OCI-LY3 (cell line): ENCODE measurements at regions not wholly inside any gene's neighbourhood (a gene's known extent, or its start where the extent isn't known, plus 50 kb on each side); places are given as distances from the start of the nearest gene placed in this dataset.

Experiments used
- H2AFZ ChIP-seq: fragments of 200-600, 300-600 bp; shearing (Covaris generic); 2 replicates; pipeline ENCODE4 v1.6.0; 2014; ENCODE audit warnings: antibody characterized with exemption, low read depth, low read length
- H3K27ac ChIP-seq: fragments of 200-600, 300-600 bp; sonication (generic); 2 replicates; pipeline ENCODE4 v1.5.1; 2014; ENCODE audit warnings: mild to moderate bottlenecking, low read length, moderate library complexity, mixed read lengths
- H3K27me3 ChIP-seq: fragments of 200-600, 300-600 bp; sonication (generic); 2 replicates; pipeline ENCODE4 v1.6.1; 2014; ENCODE audit warnings: low read depth, low read length, mixed read lengths
- H3K36me3 ChIP-seq: fragments of 200-600, 300-600 bp; sonication (generic); replicated peaks from 2 replicates; pipeline ENCODE3; 2014; ENCODE audit warnings: low read depth, low read length, mixed read lengths
- H3K4me1 ChIP-seq: fragments of 300-600, 200-600 bp; sonication (generic); 2 replicates; pipeline ENCODE4 v1.6.1; 2014; ENCODE audit warnings: low read length, mixed read lengths
- H3K4me2 ChIP-seq: fragments of 200-600, 300-600 bp; sonication (generic); 2 replicates; pipeline ENCODE4 v1.6.1; 2014; ENCODE audit warnings: low read length, mixed read lengths
- H3K4me3 ChIP-seq: fragments of 300-600, 200-600 bp; sonication (generic); 2 replicates; pipeline ENCODE4 v1.5.1; 2014; ENCODE audit warnings: antibody characterized with exemption, mild to moderate bottlenecking, low read length, moderate library complexity
- H3K79me2 ChIP-seq: fragments of 300-600, 200-600 bp; shearing (Covaris generic); 2 replicates; pipeline ENCODE4 v1.6.1; 2014; ENCODE audit warnings: mild to moderate bottlenecking, low read length, mixed read lengths
- H3K9ac ChIP-seq: fragments of 300-600, 200-600 bp; shearing (Covaris generic); 2 replicates; pipeline ENCODE4 v1.6.0; 2014; ENCODE audit warnings: mild to moderate bottlenecking, low read length, moderate library complexity
- H3K9me3 ChIP-seq: fragments of 200-600, 300-600 bp; shearing (Covaris generic); 2 replicates; pipeline ENCODE4 v1.6.1; 2014; ENCODE audit warnings: low read length, mixed read lengths; ENCODE audit not compliant: insufficient read depth
- H4K20me1 ChIP-seq: fragments of 200-600, 300-600 bp; sonication (generic); 2 replicates; pipeline ENCODE4 v1.6.1; 2016; ENCODE audit warnings: low read length, mixed read lengths; ENCODE audit not compliant: insufficient read depth
- CTCF ChIP-seq: fragments of 200-600, 300-600 bp; sonication (generic); IDR thresholded peaks from 2 replicates; pipeline ENCODE4 v1.5.1; 2014; ENCODE audit warnings: antibody characterized with exemption, low read length, low read depth
- EZH2phosphoT487 ChIP-seq: fragments of 200-600 bp; shearing (Covaris generic); IDR thresholded peaks from 2 replicates; pipeline ENCODE4 v1.6.1; 2018; ENCODE audit warnings: antibody characterized with exemption, mixed run types, low read depth

- Histone ChIP-seq H3K4me1 (no peaks in the 10 kb centered on the region), H3K27me3 (no peaks in the 10 kb centered on the region), H3K4me2 (no peak overlapping the region), H2AFZ (no peak overlapping the region), H3K9ac (no peak overlapping the region), H3K9me3 (no peaks in the 10 kb centered on the region), H4K20me1 (no peaks in the 10 kb centered on the region), H3K27ac (no peak overlapping the region), H3K4me3 (no peak overlapping the region), H3K36me3 (no peaks in the 10 kb centered on the region), H3K79me2 (no peaks in the 10 kb centered on the region)
- TF ChIP-seq CTCF (no peak), EZH2phosphoT487 (no peak)
Observed at GRCh38 chr3:177692304-177692975, 495.2 kb upstream of the TBL1XR1 start.

- TF ChIP-seq CTCF (no peak), EZH2phosphoT487 (no peak)
- H3K36me3 ChIP-seq = no peaks in the 10 kb centered on the region
- no peak overlapping the region for H3K27ac ChIP-seq
- no peak overlapping the region for H3K9ac ChIP-seq
- H4K20me1 ChIP-seq = no peaks in the 10 kb centered on the region
- H2AFZ ChIP-seq = no peak overlapping the region
- no peaks in the 10 kb centered on the region for H3K9me3 ChIP-seq
- no peak overlapping the region for H3K4me3 ChIP-seq
- H3K4me1 ChIP-seq = no peaks in the 10 kb centered on the region
- H3K79me2 ChIP-seq = no peaks in the 10 kb centered on the region
- H3K4me2 ChIP-seq = no peak overlapping the region
- no peaks in the 10 kb centered on the region for H3K27me3 ChIP-seq
Observed at GRCh38 chr3:177693616-177694264, 496.5 kb upstream of the TBL1XR1 start.

DNA sequence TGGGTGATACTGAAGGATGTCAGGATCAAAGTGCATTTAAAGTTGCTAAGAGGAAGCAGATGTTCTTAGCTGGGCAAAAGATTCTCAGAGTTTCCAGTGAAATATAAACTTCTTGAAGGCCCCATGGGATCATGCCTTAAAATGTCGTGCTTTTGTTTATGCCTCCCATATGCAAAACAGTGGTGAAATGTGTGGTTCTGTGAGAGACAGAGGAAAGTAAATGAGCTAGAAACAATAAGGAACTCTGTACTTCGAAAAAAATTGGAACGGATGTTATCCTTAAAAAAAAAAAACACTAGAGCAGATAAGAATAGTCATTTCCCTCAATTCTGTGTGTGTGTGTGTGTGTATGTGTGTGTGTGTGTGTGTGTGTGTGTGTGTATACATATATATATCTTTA is 497.0 kb upstream of the TBL1XR1 start:
- Histone ChIP-seq H3K4me3 (no peak overlapping the region), H3K27me3 (no peaks in the 10 kb centered on the region), H3K9me3 (no peaks in the 10 kb centered on the region), H3K4me2 (no peak overlapping the region), H3K4me1 (no peaks in the 10 kb centered on the region), H3K36me3 (no peaks in the 10 kb centered on the region), H2AFZ (no peak overlapping the region), H3K79me2 (no peaks in the 10 kb centered on the region), H3K27ac (no peak overlapping the region), H4K20me1 (no peaks in the 10 kb centered on the region), H3K9ac (no peak overlapping the region)
- TF ChIP-seq EZH2phosphoT487 = no peak
- no peak for TF ChIP-seq CTCF

- Histone ChIP-seq H3K79me2 (no peaks in the 10 kb centered on the region), H3K4me2 (no peak overlapping the region), H3K27ac (no peak overlapping the region), H3K27me3 (no peaks in the 10 kb centered on the region), H3K36me3 (no peaks in the 10 kb centered on the region), H3K9me3 (no peaks in the 10 kb centered on the region), H3K4me3 (no peak overlapping the region), H4K20me1 (no peaks in the 10 kb centered on the region), H2AFZ (no peak overlapping the region), H3K9ac (no peak overlapping the region), H3K4me1 (no peaks in the 10 kb centered on the region)
- no peak for TF ChIP-seq CTCF
- TF ChIP-seq EZH2phosphoT487 = no peak
Observed at GRCh38 chr3:177694951-177695350, 497.7 kb upstream of the TBL1XR1 start.
